ENCODE measurements at regions not wholly inside any gene's neighbourhood (a gene's known extent, or its start where the extent isn't known, plus 50 kb on each side); places are given as distances from the start of the nearest gene placed in this dataset.

GRCh38 chr12:91620992-91621391 lies 438.4 kb upstream of the DCN start:
- Mint-ChIP-seq H3K36me3 (no peaks in the 10 kb centered on the region), H3K9me3 (peaks cover 2% of the 10 kb centered on the region)
- ATAC-seq, result peak; percentile 24

GRCh38 chr12:91620422-91620821 lies 437.8 kb upstream of the DCN start:
- H3K4me3 Mint-ChIP-seq, result no peak overlapping the region
- ATAC-seq, result no peak
- H3K27me3 Mint-ChIP-seq, result peaks cover 32% of the 10 kb centered on the region

More at GRCh38 chr12:91620992-91621391, 438.4 kb upstream of the DCN start:
- H3K27me3 Mint-ChIP-seq, result peaks cover 32% of the 10 kb centered on the region
- H3K4me3 Mint-ChIP-seq, result no peak overlapping the region
- peaks cover 5% of the 10 kb centered on the region for H3K4me1 Mint-ChIP-seq
- no peak overlapping the region for H3K27ac Mint-ChIP-seq

GRCh38 chr12:91618281-91618680 lies 435.7 kb upstream of the DCN start:
- peaks cover 5% of the 10 kb centered on the region for H3K4me1 Mint-ChIP-seq
- peaks cover 25% of the 10 kb centered on the region for H3K27me3 Mint-ChIP-seq
- ATAC-seq, result no peak
- H3K9me3 Mint-ChIP-seq, result no peaks in the 10 kb centered on the region
- H3K27ac Mint-ChIP-seq, result no peak overlapping the region
- H3K4me3 Mint-ChIP-seq, result no peak overlapping the region
- H3K36me3 Mint-ChIP-seq, result no peaks in the 10 kb centered on the region

More at GRCh38 chr12:91620422-91620821, 437.8 kb upstream of the DCN start:
- Mint-ChIP-seq H3K36me3 (no peaks in the 10 kb centered on the region), H3K27ac (no peak overlapping the region), H3K9me3 (no peaks in the 10 kb centered on the region), H3K4me1 (peaks cover 5% of the 10 kb centered on the region)

- Mint-ChIP-seq H3K4me1 (peaks cover 5% of the 10 kb centered on the region), H3K36me3 (no peaks in the 10 kb centered on the region), H3K4me3 (no peak overlapping the region), H3K9me3 (no peaks in the 10 kb centered on the region), H3K27me3 (peaks cover 25% of the 10 kb centered on the region), H3K27ac (no peak overlapping the region)
- ATAC-seq, result no peak
Measured at GRCh38 chr12:91617818-91618217, 435.2 kb upstream of the DCN start.

GRCh38 chr12:91616416-91616815 lies 433.8 kb upstream of the DCN start:
- Mint-ChIP-seq H3K36me3 (no peaks in the 10 kb centered on the region), H3K27me3 (peaks cover 25% of the 10 kb centered on the region), H3K27ac (no peak overlapping the region), H3K9me3 (no peaks in the 10 kb centered on the region), H3K4me3 (no peak overlapping the region), H3K4me1 (peaks cover 12% of the 10 kb centered on the region)
- ATAC-seq, result no peak

GRCh38 chr12:91613223-91613779 lies 430.7 kb upstream of the DCN start:
- no peak overlapping the region for H3K4me3 Mint-ChIP-seq
- no peak overlapping the region for H3K27ac Mint-ChIP-seq
- H3K36me3 Mint-ChIP-seq, result no peaks in the 10 kb centered on the region
- peaks cover 12% of the 10 kb centered on the region for H3K4me1 Mint-ChIP-seq
- no peak for ATAC-seq
- H3K9me3 Mint-ChIP-seq, result no peaks in the 10 kb centered on the region
- peaks cover 3% of the 10 kb centered on the region for H3K27me3 Mint-ChIP-seq

GRCh38 chr12:91610561-91610960 lies 427.9 kb upstream of the DCN start:
- no peaks in the 10 kb centered on the region for H3K36me3 Mint-ChIP-seq
- H3K27ac Mint-ChIP-seq, result no peak overlapping the region
- no peak overlapping the region for H3K4me3 Mint-ChIP-seq
- no peaks in the 10 kb centered on the region for H3K27me3 Mint-ChIP-seq
- ATAC-seq, result no peak
- H3K9me3 Mint-ChIP-seq, result no peaks in the 10 kb centered on the region
- peaks cover 7% of the 10 kb centered on the region for H3K4me1 Mint-ChIP-seq

- no peak overlapping the region for H3K27ac Mint-ChIP-seq
- H3K4me1 Mint-ChIP-seq, result peaks cover 7% of the 10 kb centered on the region
- ATAC-seq, result no peak
Measured at GRCh38 chr12:91609283-91609682, 426.7 kb upstream of the DCN start.

GRCh38 chr12:91608542-91608941 lies 425.9 kb upstream of the DCN start:
- H3K4me3 Mint-ChIP-seq, result no peak overlapping the region
- no peaks in the 10 kb centered on the region for H3K9me3 Mint-ChIP-seq
- no peak for ATAC-seq
- peaks cover 10% of the 10 kb centered on the region for H3K27me3 Mint-ChIP-seq
- H3K4me1 Mint-ChIP-seq, result peaks cover 7% of the 10 kb centered on the region
- H3K27ac Mint-ChIP-seq, result no peak overlapping the region
- no peaks in the 10 kb centered on the region for H3K36me3 Mint-ChIP-seq

More at GRCh38 chr12:91609283-91609682, 426.7 kb upstream of the DCN start:
- Mint-ChIP-seq H3K4me3 (no peak overlapping the region), H3K27me3 (peaks cover 10% of the 10 kb centered on the region), H3K36me3 (no peaks in the 10 kb centered on the region), H3K9me3 (no peaks in the 10 kb centered on the region)

- Mint-ChIP-seq H3K36me3 (no peaks in the 10 kb centered on the region), H3K4me1 (peaks cover 3% of the 10 kb centered on the region), H3K27me3 (peaks cover 10% of the 10 kb centered on the region), H3K4me3 (no peak overlapping the region), H3K9me3 (no peaks in the 10 kb centered on the region), H3K27ac (no peak overlapping the region)
- ATAC-seq, result no peak
Measured at GRCh38 chr12:91606662-91607377, 424.2 kb upstream of the DCN start.

GRCh38 chr12:91604897-91605296 lies 422.3 kb upstream of the DCN start:
- Mint-ChIP-seq H3K27me3 (peaks cover 10% of the 10 kb centered on the region), H3K4me3 (no peak overlapping the region), H3K4me1 (no peaks in the 10 kb centered on the region)

GRCh38 chr12:91603060-91603459 lies 420.4 kb upstream of the DCN start:
- Mint-ChIP-seq H3K4me1 (no peaks in the 10 kb centered on the region), H3K4me3 (no peak overlapping the region), H3K36me3 (no peaks in the 10 kb centered on the region), H3K9me3 (no peaks in the 10 kb centered on the region), H3K27ac (no peak overlapping the region), H3K27me3 (peaks cover 10% of the 10 kb centered on the region)
- no peak for ATAC-seq

More at GRCh38 chr12:91604897-91605296, 422.3 kb upstream of the DCN start:
- Mint-ChIP-seq H3K36me3 (no peaks in the 10 kb centered on the region), H3K9me3 (no peaks in the 10 kb centered on the region), H3K27ac (no peak overlapping the region)
- no peak for ATAC-seq

- Mint-ChIP-seq H3K27ac (no peak overlapping the region), H3K9me3 (no peaks in the 10 kb centered on the region), H3K27me3 (peaks cover 10% of the 10 kb centered on the region), H3K4me3 (no peak overlapping the region), H3K4me1 (no peaks in the 10 kb centered on the region), H3K36me3 (no peaks in the 10 kb centered on the region)
- ATAC-seq, result no peak
Measured at GRCh38 chr12:91601054-91601453, 418.4 kb upstream of the DCN start.

GRCh38 chr12:91594715-91595114 lies 412.1 kb upstream of the DCN start:
- H3K9me3 Mint-ChIP-seq, result no peaks in the 10 kb centered on the region
- no peaks in the 10 kb centered on the region for H3K36me3 Mint-ChIP-seq
- no peak overlapping the region for H3K4me3 Mint-ChIP-seq
- no peaks in the 10 kb centered on the region for H3K27me3 Mint-ChIP-seq
- no peaks in the 10 kb centered on the region for H3K4me1 Mint-ChIP-seq
- ATAC-seq, result no peak
- no peak overlapping the region for H3K27ac Mint-ChIP-seq

GRCh38 chr12:91591639-91591987 lies 409.0 kb upstream of the DCN start:
- ATAC-seq, result no peak
- H3K4me1 Mint-ChIP-seq, result peaks cover 7% of the 10 kb centered on the region
- H3K9me3 Mint-ChIP-seq, result no peaks in the 10 kb centered on the region
- no peak overlapping the region for H3K27ac Mint-ChIP-seq
- H3K36me3 Mint-ChIP-seq, result no peaks in the 10 kb centered on the region
- no peaks in the 10 kb centered on the region for H3K27me3 Mint-ChIP-seq
- H3K4me3 Mint-ChIP-seq, result no peak overlapping the region

GRCh38 chr12:91590966-91591638 lies 408.5 kb upstream of the DCN start:
- no peak overlapping the region for H3K4me3 Mint-ChIP-seq
- no peak for ATAC-seq
- H3K4me1 Mint-ChIP-seq, result peaks cover 7% of the 10 kb centered on the region
- H3K9me3 Mint-ChIP-seq, result no peaks in the 10 kb centered on the region
- H3K27ac Mint-ChIP-seq, result no peak overlapping the region
- no peaks in the 10 kb centered on the region for H3K27me3 Mint-ChIP-seq
- H3K36me3 Mint-ChIP-seq, result no peaks in the 10 kb centered on the region

Data from stimulated activated memory B cell treated with anti-CD40 and anti-IgM and Interleukin-4, amounts not matched to agents 10 μg/mL and 1 μg/mL and 100 μg/mL, for 72 hours (primary cell).